PFSK-1 (cell line): ENCODE measurements at regions not wholly inside any gene's neighbourhood (a gene's known extent, or its start where the extent isn't known, plus 50 kb on each side); places are given as distances from the start of the nearest gene placed in this dataset.

Source experiments
- FOXP2 ChIP-seq: optimal IDR thresholded peaks from 2 replicates; pipeline ENCODE3; 2011; ENCODE audit warnings: borderline replicate concordance, control low read depth, inconsistent platforms; ENCODE audit not compliant: insufficient read depth; ENCODE audit errors: extremely low read length, extremely low read depth
- POLR2AphosphoS5 ChIP-seq: IDR thresholded peaks from 2 replicates; pipeline ENCODE4 v1.6.1; 2012; ENCODE audit warnings: low read depth, mild to moderate bottlenecking, control low read depth, low read length, moderate library complexity
- REST ChIP-seq, 2 experiments: IDR thresholded peaks; 2 replicates each; pipeline versions ENCODE4 v1.6.1 to v1.8.0; 2011 to 2012; ENCODE audit warnings: low read depth in 2 of 2, low read length in 2 of 2, control low read depth in 1 of 2, inconsistent platforms in 1 of 2, mild to moderate bottlenecking in 1 of 2, moderate library complexity in 1 of 2; ENCODE audit not compliant: insufficient read depth in 1 of 2
- SIN3A ChIP-seq: IDR thresholded peaks from 2 replicates; pipeline ENCODE4 v1.6.1; 2012; ENCODE audit warnings: mild to moderate bottlenecking, low read length, moderate library complexity, borderline replicate concordance; ENCODE audit not compliant: insufficient read depth
- TAF1 ChIP-seq: IDR thresholded peaks from 2 replicates; pipeline ENCODE4 v1.6.1; 2012; ENCODE audit warnings: low read length, control low read depth, borderline replicate concordance; ENCODE audit not compliant: insufficient read depth

DNA sequence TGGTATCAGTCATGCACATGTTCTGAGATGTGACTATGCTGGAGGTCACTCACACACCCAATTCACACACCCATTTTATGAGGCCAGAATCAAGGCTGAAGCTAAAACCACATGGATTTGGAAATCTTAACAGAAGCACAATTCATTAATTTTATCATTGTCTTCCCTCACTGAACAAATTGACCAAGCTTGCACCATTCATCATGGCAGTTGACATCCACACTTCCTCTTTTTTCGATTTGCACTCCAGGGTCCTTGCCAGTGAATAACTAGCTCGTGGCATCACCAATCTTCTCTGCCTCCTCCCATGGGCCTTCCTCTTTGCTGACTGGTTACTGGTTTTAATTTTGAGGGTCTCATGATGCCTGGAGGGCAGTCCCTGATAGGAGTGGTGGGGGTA is 123.0 kb upstream of the ASIC2 start:
- no peak for TF ChIP-seq REST (IDR thresholded peaks at IDR 0.05; ENCODE audit: insufficient read depth in 1 of 2, low read depth in 2 of 2, low read length in 2 of 2)
- TF ChIP-seq FOXP2, result no peak
- no peak for TF ChIP-seq POLR2AphosphoS5
- no peak for TF ChIP-seq TAF1
- TF ChIP-seq SIN3A, result no peak

- TF ChIP-seq REST (IDR thresholded peaks at IDR 0.05; ENCODE audit: insufficient read depth in 1 of 2, low read depth in 2 of 2, low read length in 2 of 2), result no peak
- TF ChIP-seq TAF1, result no peak
- no peak for TF ChIP-seq FOXP2
- no peak for TF ChIP-seq POLR2AphosphoS5
- no peak for TF ChIP-seq SIN3A
These were observed 128.8 kb upstream of the ASIC2 start for GRCh38 chr17:33421933-33422332.

GRCh38 chr17:33433581-33433980 is 140.5 kb upstream of the ASIC2 start:
- TF ChIP-seq SIN3A (no peak), REST (IDR thresholded peaks at IDR 0.05; ENCODE audit: insufficient read depth in 1 of 2, low read depth in 2 of 2, low read length in 2 of 2) (no peak), POLR2AphosphoS5 (no peak), FOXP2 (no peak), TAF1 (no peak)

- TF ChIP-seq FOXP2 (no peak), SIN3A (no peak), POLR2AphosphoS5 (no peak), TAF1 (no peak), REST (IDR thresholded peaks at IDR 0.05; ENCODE audit: insufficient read depth in 1 of 2, low read depth in 2 of 2, low read length in 2 of 2) (no peak)
These were observed 141.7 kb upstream of the ASIC2 start for GRCh38 chr17:33434841-33435240.

DNA sequence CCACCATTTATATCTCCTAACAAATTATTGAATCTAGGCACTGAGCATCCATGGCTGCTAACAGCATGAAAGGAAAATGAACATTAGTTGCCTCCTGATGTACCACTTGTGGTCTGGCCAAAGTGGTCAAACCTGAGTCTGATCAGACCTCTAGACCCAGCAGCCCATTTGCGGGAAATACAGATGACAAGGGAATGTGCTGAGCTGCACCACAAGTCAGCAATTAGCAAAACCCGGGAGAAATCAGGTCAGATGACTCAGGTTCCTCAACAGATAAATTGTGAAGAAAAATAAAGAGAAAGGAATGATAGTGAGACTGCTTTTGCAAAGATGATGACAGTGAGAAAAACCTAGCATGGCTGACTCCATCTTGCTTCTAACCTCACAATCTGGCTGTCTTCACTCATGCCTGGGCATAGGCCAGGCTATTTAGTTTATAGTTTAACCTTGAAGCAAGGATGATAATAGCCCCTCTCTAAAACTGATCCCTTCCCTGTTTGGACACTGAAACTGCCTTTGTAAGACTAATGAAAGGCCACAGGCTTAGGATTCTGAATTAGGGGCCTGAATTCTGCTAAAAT is 142.7 kb upstream of the ASIC2 start:
- no peak for TF ChIP-seq TAF1
- TF ChIP-seq FOXP2, result no peak
- no peak for TF ChIP-seq SIN3A
- no peak for TF ChIP-seq POLR2AphosphoS5
- no peak for TF ChIP-seq REST (IDR thresholded peaks at IDR 0.05; ENCODE audit: insufficient read depth in 1 of 2, low read depth in 2 of 2, low read length in 2 of 2)
